ENCODE measurements at regions not wholly inside any gene's neighbourhood (a gene's known extent, or its start where the extent isn't known, plus 50 kb on each side); places are given as distances from the start of the nearest gene placed in this dataset.

- H3K36me3 ChIP-seq, result no peaks in the 10 kb centered on the region
- H3K9me3 ChIP-seq, result no peaks in the 10 kb centered on the region
- no peak overlapping the region for H3K27ac ChIP-seq
- H3K27me3 ChIP-seq, result no peaks in the 10 kb centered on the region
- no peaks in the 10 kb centered on the region for H3K4me1 ChIP-seq
- WGBS, 2 donors, result 75 to 79% methylated on average over 5 of the region's 5 CpGs
- DNase-seq, result no peak
- H3K4me3 ChIP-seq, result no peak overlapping the region
- TF ChIP-seq CTCF (IDR thresholded peaks at IDR 0.05) (no peak), POLR2A (IDR thresholded peaks at IDR 0.05) (no peak)
- intact Hi-C loops (cut with DNase I), result no loop called here
Observed at GRCh38 chr6:132096996-132097395, 145.8 kb upstream of the CCN2 start.

- intact Hi-C loops (cut with DNase I), result no loop called here
- no peak for DNase-seq
- no peaks in the 10 kb centered on the region for H3K4me1 ChIP-seq
- no peaks in the 10 kb centered on the region for H3K36me3 ChIP-seq
- H3K27ac ChIP-seq, result no peak overlapping the region
- 70 to 71% methylated on average over 3 of the region's 3 CpGs for WGBS, 2 donors
- H3K4me3 ChIP-seq, result no peak overlapping the region
- TF ChIP-seq CTCF (IDR thresholded peaks at IDR 0.05) (no peak), POLR2A (IDR thresholded peaks at IDR 0.05) (no peak)
- no peaks in the 10 kb centered on the region for H3K9me3 ChIP-seq
- H3K27me3 ChIP-seq, result no peaks in the 10 kb centered on the region
Observed at GRCh38 chr6:132096245-132096644, 145.1 kb upstream of the CCN2 start.

GRCh38 chr6:132089173-132089572, 138.0 kb upstream of the CCN2 start:
- no peak for DNase-seq
- intact Hi-C loops (cut with DNase I), result no loop called here
- TF ChIP-seq CTCF (IDR thresholded peaks at IDR 0.05) (no peak), POLR2A (IDR thresholded peaks at IDR 0.05) (no peak)

GRCh38 chr6:132088150-132088549, 137.0 kb upstream of the CCN2 start:
- H3K27ac ChIP-seq, result no peak overlapping the region
- DNase-seq, result no peak
- H3K4me3 ChIP-seq, result no peak overlapping the region
- intact Hi-C loops (cut with DNase I), result no loop called here
- no peaks in the 10 kb centered on the region for H3K4me1 ChIP-seq
- 72 to 79% methylated on average over 2 of the region's 2 CpGs for WGBS, 2 donors
- no peaks in the 10 kb centered on the region for H3K36me3 ChIP-seq
- H3K9me3 ChIP-seq, result no peaks in the 10 kb centered on the region
- TF ChIP-seq CTCF (IDR thresholded peaks at IDR 0.05), result no peak
- TF ChIP-seq POLR2A (IDR thresholded peaks at IDR 0.05), result no peak
- no peaks in the 10 kb centered on the region for H3K27me3 ChIP-seq

More at GRCh38 chr6:132089173-132089572, 138.0 kb upstream of the CCN2 start:
- H3K4me3 ChIP-seq, result no peak overlapping the region
- H3K27me3 ChIP-seq, result no peaks in the 10 kb centered on the region
- H3K27ac ChIP-seq, result no peak overlapping the region
- H3K36me3 ChIP-seq, result no peaks in the 10 kb centered on the region
- WGBS, 2 donors, result 81 to 96% methylated on average over 2 of the region's 2 CpGs
- no peaks in the 10 kb centered on the region for H3K9me3 ChIP-seq
- H3K4me1 ChIP-seq, result no peaks in the 10 kb centered on the region

GRCh38 chr6:132087391-132087790, 136.2 kb upstream of the CCN2 start:
- Histone ChIP-seq H3K36me3 (no peaks in the 10 kb centered on the region), H3K27me3 (no peaks in the 10 kb centered on the region), H3K4me3 (no peak overlapping the region), H3K4me1 (no peaks in the 10 kb centered on the region), H3K9me3 (no peaks in the 10 kb centered on the region), H3K27ac (no peak overlapping the region)
- WGBS, 2 donors, result 28 to 40% methylated on average over 2 of the region's 2 CpGs
- intact Hi-C loops (cut with DNase I), result no loop called here
- TF ChIP-seq CTCF (IDR thresholded peaks at IDR 0.05) (no peak), POLR2A (IDR thresholded peaks at IDR 0.05) (no peak)
- DNase-seq, result no peak
